HG02943 (cell line): ENCODE measurements at regions not wholly inside any gene's neighbourhood (a gene's known extent, or its start where the extent isn't known, plus 50 kb on each side); places are given as distances from the start of the nearest gene placed in this dataset.
"Not testable (repeated sequence)": the region's sequence is repeated elsewhere in the genome, so short reads cannot be mapped to it uniquely, and the experiment has no call there.

Experiments
- ATAC-seq: cut with Tn5 transposase; IDR thresholded peaks from one replicate; pipeline ENCODE4 v1.9.1; 2021; ENCODE audit warnings: mild to moderate bottlenecking, low read depth, moderate library complexity; ENCODE audit not compliant: unreplicated experiment

DNA sequence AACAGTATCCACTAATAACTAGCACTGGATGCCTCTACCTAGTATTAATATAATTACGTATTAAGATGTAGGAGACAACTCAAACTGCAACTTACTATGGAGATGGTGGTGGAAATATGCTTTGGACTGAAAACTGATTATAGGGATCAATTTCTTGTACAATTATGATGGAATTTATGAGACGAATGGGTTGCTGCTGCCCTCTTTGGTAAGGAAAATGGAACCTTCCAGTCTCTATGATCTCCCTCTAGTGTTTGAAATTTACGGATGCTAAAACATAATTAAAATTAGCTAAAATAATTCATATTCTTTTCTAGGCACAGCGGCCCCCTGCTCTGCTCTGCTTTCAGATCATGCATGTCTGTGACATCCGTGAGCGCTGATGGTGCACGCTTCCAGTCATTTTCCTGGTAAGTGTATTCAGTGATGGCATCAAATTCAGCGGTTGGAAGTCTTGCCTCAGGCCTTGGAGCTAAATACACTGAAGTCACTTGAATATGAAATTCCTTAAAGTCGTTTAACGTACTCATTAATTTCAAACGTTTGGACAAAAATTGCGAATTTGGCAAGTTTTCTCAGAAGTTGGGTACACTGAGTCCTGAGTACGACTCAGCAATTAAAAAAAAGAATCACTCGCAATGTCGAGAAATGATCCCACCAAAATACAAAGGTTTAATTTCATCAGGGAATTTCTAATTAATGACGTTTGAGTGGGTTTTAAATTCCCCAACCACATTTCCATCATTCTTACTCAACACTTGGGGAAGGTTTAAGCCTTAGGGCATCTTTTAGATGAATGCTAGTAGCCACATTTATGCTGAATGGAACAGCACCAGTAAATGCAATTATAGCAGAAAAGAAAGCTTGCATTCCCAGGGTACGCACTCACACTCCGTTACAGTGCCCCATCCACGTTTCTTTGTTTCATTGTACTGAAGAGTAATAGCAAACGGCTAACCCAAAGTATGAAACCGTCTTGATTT lies 132.6 kb downstream of the NR2F2 start:
- no peak for ATAC-seq

DNA sequence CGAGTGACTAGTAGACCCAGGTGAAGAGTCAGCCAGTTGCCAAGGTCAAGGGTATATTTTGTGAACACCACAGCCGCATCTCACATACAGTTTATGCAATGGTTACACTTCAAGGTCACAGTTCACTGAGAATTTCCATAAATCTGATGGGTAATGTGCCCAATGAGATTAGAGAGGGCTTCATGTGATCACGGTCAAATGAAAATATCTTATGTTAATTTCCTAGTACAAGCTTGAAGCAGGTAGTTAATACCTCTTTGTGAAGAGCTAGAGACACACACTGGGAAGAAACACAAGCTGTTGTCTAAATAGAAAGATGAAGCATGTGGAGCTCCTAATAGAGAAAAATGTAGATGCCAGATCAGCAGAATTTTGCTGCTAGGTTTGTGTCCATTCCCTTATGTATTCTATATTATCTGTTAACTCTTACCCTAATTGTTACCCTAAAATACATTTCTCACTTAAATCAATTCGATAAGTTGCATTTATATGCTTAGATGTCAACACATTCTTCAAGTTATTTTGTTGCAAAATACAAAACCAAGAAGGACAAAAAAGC lies 136.0 kb downstream of the NR2F2 start:
- no peak for ATAC-seq

DNA sequence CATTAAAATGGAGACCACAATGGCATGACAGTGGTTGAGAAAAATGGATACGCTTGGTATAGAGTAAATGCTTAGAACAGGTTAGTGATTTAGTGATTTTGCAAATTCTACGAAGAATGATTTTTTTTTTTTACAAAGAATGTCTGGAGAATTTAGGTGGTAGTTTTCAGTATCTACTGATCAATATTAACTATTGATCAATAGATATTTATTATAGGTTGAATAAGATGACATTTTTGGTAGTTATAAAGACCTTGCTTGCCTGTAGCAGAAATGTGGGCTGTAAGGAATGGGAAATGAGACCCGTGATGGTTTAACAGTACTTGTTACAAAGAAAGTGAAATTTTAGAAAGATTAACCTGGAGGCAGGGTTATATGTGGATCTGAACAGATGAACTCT lies 137.5 kb downstream of the NR2F2 start:
- no peak for ATAC-seq

DNA sequence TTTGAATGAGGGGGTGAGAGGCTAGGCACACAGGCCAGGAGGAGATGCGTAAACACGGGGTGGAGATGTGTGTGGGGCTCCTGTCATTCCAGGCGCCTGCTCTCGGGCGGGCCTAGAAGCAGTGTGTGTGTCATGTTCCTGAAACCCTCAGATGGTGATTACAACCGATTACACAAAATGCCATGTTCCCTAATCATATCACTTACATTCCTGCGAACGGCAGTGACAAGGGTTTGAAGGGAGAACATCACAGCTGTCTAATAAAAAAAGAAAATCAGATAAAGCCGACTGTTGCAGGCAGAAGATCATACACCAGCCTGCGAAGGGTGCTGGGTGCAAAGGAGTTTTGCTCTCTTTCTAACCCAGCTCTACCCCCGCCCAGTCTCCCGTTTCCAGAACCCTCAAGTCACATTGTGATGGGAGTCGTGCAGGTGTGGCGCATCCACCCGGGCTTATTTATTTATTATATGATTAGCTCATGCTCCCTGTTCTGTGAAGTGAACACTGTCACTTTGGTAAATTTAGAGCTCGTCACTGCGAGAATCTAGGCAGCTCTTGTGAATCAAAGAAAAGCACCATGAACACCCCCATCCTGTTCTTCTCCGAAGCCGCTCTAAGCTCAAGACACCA lies 140.3 kb downstream of the NR2F2 start:
- ATAC-seq: no peak

DNA sequence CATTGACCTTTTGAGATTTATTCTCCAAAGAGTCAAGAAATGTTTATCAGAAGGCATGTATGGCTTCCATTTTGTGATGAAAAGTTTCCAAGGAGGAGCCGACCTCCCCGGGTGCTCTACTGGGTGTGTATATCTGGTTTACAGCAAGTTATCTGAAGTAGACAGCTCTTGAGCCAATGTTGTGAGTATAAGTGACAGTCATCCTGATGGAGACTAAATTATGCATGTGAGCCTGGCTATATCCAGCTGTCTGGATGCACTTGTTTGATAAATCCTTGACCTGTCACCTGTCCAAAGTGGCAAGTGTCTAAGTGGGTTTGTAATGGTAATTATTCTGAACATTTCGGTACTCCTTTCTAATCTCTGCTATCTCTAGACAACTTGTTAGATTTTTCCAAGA lies 142.2 kb downstream of the NR2F2 start:
- no peak for ATAC-seq

DNA sequence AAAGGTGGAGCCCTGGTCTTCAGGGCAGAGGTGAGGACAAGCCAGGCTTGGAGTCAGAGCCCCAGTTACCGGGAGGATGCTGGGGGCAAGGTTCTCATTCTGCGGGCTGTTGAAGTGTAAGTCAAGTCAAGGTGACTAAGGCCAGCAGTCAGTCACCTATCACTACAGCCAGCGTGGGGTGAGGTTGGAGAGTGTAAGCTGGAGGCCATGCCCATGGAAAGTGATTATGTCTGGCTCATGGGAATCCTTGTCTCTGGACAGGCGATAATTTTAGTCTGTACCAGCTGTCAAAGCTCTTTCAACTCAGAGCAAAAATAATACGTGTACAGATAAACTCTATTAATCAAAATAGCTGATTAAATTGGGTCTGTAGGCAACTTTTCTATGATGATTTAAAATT lies 143.1 kb downstream of the NR2F2 start:
- ATAC-seq: no peak

DNA sequence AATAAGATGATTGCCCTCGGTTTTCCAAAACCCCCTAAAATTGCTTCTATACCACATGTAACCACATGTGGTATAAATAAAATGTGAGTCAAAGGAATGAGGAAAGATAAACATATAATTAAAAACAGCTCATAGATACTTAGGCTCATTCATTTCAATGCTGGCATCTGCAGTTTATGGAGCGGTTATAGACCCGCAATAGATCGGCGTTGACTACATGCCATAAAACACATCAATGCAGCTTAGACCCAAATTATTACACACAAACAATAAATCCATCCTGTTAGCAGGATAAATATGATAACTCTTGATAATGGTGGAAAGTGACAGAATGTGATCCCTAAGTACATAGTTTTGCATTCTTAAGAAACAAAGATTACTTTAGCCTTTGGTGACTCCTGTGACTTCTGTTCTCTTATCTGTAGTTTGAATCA lies 143.7 kb downstream of the NR2F2 start:
- no peak for ATAC-seq

DNA sequence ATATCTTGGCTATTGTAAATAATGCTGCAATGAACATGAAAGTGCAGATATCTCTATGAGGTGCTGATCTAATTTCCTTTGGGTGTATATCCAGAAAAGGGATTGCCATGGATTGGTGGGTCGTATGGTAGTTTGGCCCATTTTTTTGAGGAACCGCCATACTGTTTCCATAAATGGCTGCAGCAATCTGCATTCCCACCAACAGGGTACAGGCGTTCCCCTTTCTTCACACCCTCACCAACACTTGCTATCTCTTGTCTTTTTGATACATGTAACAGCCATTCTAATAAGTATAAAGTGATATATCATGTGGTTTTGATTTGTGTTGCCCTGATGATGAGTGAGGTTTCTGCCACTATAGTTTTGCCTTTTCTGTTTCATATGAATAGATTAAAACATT lies 146.7 kb downstream of the NR2F2 start:
- ATAC-seq: no peak

DNA sequence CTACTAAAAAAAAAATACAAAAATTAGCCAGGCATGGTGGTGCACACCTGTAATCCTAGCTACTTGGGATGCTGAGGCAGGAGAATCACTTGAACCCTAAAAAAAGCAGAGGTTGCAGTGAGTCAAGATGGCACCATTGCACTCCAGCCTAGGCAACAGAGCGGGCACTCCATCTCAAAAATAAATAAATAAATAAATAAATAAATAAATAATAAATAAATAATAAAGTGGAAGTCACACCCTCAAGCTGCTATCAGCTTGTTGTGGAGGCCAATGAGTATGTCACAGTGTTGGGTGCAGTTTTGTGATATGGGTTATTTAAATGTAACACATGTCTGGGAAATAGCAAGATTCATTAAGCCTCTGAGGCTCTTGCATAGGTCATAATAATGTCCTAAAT lies 153.9 kb downstream of the NR2F2 start:
- not testable (repeated sequence) for ATAC-seq

DNA sequence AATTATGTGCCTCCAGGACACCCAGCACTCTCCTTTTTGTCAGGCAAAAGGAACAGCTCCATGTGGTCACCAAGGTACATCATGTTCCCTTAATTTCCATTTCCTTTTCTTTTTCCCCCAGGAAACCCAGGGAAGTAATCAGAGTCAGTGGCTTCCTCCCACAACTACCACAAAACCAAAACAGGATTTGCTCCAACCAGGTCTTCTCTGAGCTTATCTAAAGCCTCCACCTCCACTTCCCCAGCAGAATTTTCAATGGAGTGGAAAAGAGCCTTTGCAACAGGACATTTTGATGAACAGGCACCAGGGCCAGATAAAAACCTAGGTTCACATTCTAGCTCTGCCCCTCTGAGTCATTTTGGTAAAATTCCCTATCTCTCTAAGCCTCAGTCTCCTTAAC lies 154.3 kb downstream of the NR2F2 start:
- no peak for ATAC-seq

DNA sequence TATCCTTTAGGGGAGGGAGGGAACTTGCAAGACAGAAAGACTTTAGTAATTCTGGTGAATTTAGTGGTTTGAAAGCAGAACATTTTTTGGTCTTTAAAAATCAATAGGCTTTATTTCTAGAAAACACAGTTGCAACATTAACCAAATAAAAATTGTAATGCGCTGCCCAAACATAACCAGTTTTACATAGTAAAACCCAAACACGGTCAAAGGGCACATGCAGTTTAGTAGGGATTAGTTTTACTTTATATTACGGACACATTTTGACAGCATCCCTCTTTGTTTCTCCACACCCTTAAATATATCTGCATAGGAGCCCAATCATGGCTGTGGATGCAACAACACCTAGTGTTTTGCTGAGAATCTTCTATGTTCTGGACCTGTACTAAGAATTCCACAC lies 156.7 kb downstream of the NR2F2 start:
- ATAC-seq: no peak

DNA sequence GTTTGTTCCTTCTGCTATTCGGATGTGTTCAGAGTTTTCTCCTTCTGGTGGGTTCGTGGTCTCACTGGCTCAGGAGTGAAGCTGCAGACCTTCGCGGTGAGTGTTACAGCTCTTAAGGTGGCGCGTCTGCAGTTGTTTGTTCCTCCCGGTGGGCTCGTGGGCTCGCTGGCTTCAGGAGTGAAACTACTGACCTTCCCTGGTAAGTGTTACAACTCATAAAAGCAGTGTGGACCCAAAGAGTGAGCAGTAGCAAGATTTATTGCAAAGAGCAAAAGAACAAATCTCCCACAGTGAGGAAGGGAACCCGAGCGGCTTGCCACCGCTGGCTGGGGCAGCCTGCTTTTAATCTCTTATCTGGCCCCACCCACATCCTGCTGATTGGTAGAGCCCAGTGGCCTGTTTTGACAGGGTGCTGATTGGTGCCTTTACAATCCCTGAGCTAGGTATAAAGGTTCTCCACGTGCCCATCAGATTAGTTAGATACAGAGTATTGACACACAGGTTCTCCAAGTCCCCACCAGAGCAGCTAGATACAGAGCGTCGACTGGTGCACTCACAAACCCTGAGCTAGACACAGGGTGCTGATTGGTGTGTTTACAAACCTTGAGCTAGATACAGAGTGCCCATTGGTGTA lies 160.7 kb downstream of the NR2F2 start:
- ATAC-seq: not testable (repeated sequence)

DNA sequence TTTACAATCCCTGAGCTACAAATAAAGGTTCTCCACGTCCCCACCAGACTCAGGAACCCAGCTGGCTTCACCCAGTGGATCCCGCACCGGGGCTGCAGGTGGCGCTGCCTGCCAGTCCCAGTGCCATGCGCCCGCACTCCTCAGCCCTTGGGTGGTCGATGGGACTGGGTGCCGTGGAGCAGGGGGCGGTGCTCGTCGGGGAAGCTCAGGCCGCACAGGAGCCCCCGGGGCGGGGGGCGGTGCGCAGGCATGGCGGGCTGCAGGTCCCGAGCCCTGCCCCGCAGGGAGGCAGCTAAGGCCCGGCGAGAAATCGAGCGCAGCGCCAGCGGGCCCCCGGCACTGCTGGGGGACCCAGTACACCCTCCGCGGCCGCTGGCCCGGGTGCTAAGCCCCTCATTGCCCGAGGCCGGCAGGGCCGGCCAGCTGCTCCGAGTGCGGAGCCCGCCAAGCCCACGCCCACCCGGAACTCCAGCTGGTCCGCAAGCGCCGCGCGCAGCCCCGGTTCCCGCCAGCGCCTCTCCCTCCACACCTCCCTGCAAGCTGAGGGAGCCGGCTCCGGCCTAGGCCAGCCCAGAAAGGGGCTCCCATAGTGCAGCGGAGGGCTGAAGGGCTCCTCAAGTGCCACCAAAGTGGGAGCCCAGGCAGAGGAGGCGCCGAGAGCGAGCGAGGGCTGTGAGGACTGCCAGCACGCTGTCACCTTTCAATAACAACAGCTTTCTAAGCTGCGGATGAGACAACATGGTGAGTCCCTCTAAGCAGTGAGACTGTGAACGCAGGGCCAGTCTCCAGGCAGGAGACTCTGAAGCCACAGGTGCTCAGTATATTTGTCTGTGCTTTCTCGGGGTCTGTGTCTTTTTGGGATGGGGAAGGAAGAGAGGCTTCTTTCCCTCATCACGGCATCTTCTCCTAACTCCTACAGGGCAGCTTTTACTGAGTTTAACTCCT lies 161.5 kb downstream of the NR2F2 start:
- not testable (repeated sequence) for ATAC-seq

DNA sequence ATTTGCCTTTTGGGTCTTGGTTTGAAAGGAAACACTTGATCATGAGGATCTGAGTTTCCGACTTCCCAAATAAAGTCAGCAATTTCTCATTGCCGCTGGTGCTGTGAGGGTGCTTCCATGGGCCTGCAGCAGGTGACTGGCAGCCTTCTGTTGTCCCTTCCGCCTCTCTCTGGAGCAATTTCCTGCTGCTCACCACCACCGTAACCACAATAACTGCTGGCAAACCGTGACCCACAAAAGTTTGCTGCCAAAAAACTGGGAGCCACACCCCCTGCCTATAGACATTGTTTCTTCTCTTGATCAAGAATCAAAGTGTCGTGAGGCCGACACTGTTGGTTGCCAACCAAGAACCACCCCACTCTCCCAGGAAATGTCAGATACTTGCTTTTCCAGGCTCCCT lies 164.0 kb downstream of the NR2F2 start:
- no peak for ATAC-seq

DNA sequence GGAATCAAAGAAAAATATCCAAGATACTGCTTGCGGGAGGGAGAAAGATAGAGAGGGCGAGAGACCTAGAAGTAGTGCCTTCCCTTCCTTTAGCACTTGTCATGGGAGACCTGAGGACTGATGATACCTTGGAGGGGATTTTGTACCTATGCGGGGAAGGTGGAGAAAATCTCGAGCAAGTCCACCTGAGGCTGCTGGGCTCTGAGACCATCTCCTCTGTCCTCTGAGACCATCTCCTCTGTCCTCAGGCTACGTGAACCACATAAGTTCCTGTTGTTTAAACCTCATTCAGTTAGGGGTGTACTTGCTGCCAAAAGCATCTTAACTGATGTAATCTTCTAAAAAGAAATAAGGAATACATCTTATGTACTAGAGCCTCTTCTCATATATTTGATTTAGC lies 164.9 kb downstream of the NR2F2 start:
- no peak for ATAC-seq

DNA sequence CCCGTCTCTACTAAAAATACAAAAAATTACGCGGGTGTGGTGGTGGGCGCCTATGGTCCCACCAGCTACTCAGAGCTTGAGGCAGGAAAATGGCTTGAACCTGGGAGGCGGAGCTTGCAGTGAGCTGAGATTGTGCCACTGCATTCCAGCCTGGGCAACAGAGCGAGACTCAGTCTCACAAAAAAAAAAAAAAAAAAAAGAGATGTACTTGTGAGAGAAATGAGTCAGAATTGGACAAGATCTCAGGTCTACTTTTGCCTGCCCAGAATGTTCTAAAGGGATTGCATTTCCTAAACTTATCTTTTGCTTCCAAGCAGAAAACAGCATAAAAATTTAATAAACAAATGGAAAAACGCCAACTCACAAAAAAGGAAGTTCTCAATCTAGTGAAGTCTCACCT lies 167.5 kb downstream of the NR2F2 start:
- ATAC-seq: no peak

DNA sequence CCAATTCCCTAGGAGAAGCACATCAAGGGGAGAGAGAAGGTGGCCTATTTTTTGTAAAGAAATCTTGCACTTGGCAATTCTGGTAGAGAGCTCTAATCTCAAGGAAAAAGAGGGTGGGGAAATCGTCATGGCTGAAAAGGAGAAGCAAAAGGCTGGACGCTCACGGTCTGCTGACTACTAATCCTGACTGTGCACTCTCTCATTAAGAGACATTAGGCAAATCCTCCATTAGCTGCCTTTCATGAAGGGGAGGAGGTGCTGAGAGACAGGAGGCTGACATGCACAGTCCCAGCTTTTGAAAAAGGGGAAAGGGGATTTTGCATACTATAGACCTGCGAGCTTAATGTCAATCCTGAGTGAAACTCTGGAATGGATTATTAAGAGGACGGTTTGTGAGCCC lies 170.0 kb downstream of the NR2F2 start:
- no peak for ATAC-seq

DNA sequence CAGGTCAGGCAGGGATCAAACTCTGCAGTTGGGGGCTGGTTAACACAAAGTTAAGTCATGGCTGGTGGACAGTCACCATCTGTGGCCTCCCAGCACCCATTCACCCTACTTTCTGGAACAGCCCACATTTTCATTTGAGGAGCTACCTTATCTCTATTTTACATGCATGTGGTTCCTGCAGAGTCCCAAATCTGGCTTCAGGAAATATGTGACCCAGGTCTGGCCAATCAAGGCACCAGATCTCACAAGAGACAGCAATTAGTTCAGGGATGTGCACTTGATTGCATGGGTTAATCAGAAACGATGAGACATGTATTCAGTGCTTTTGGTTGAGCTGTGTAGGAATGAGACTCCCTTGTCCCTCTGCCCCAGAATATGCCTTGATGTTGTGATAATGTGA lies 170.9 kb downstream of the NR2F2 start:
- no peak for ATAC-seq

DNA sequence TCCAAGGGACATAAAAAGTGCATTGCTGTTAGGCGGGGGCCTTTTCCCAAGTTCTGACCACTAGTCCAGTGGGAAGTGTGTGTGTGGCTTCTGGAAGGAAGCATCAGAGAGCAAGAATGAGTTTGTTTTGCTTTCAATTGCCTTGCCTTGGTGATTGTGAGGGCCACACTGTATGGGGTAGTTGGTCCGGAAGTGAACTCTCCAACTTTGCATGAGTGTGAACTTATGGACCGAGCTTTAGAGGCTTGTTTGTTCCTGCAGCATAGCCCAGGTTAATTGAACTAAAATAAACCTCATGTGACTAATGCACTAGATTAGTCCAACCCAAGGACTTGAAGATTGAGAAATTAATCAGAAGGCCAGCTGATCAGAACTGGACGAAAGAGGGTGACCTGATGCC lies 171.7 kb downstream of the NR2F2 start:
- ATAC-seq: no peak

DNA sequence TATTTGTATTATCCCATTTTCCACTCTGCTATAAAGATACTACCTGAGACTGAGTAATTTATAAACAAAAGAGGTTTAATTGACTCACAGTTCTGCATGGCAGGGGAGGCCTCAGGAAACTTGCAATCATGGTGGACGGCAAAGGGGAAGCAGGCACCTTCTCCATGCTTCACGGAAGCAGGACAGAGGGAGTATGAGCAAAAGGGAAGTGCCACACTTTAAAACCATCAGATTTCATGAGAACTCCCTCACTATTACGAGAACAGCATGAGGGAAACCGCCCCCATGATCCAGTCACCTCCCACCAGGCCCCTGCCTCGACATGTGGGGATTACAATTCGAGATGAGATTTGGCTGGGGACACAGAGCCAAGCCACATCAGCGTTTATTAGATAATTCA lies 172.8 kb downstream of the NR2F2 start:
- no peak for ATAC-seq
